Stimulated activated CD4-positive, alpha-beta T cell treated with anti-CD3 and anti-CD28 coated beads, Interleukin-4, amount 100 ng/mL, for 24 hours (primary cell): ENCODE measurements at regions not wholly inside any gene's neighbourhood (a gene's known extent, or its start where the extent isn't known, plus 50 kb on each side); places are given as distances from the start of the nearest gene placed in this dataset.

Experiments
- DNase-seq: peaks from one replicate; pipeline ENCODE4 v3.0.0-alpha.2; 2020

GRCh38 chr9:86893811-86894490 is 53.4 kb downstream of the GAS1 start:
- DNase-seq, result no peak

- DNase-seq, result no peak
Observed at GRCh38 chr9:86892576-86892975, 54.7 kb downstream of the GAS1 start.

- no peak for DNase-seq
Observed at GRCh38 chr9:86891886-86892437, 55.3 kb downstream of the GAS1 start.

- DNase-seq, result no peak
Observed at GRCh38 chr9:86891091-86891490, 56.2 kb downstream of the GAS1 start.

DNA sequence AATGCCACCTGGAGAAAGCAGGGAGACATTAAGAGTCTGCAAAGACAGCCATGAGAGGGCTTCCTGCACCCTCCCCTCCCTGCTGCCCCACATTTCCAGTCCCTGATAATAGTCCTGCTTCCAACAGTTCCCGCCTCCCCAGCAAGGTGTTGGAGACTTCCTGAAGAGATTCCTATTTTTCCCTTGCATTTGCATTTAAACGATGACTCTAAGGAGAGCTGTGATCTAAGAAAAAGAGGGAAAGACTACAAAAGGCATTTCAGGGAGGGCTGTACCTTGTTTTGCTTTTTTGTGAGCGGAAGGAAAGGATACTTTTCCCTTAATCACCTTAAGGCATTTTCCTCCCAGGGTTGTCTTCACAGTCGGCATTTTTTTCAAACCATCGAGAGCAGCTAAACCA is 62.1 kb downstream of the GAS1 start:
- no peak for DNase-seq

GRCh38 chr9:86876621-86877196 is 70.6 kb downstream of the GAS1 start:
- DNase-seq, result no peak

DNA sequence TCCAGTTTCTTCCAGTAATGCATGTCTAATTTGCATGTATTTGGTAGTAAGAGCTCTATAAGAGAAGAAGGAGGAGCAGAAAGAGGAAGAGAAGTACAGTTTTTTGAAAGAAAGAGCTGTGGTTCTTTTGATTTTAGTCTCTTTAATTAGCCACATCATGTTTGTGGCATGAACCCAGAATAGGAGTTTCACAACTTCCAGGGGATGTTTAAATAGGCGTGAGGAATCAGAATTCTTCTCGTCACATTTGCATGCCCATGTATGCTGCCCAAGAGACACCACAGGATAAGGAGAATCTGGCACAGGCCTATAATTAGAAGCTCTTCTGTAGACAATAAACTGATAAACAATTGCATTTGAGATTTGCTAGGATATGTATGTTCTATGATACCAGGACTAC is 78.7 kb downstream of the GAS1 start:
- no peak for DNase-seq

DNA sequence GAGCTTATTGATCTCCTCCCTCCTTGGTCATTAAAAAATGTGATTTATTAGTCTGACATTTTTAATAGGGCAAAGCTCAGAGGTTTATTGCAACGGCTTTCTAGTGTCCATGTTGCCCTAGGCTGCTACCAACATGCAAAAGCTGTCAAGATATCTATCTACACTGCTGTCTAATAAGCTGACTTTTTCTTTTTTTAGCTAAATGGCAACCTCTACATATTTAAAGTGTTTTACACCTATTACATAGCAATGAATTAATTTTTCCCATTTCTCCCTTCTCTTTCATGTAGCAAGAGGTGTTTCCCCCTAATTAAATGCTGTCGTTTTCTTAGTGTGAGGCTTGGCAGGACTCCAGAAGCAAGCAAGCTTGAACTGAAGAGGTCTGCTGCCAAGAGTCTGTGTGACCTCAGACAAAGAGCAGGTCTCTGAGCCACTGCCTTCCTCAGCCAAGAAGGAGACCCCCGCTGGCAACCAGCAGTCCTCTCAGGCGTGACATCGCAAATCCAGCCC is 79.4 kb downstream of the GAS1 start:
- DNase-seq, result no peak

DNA sequence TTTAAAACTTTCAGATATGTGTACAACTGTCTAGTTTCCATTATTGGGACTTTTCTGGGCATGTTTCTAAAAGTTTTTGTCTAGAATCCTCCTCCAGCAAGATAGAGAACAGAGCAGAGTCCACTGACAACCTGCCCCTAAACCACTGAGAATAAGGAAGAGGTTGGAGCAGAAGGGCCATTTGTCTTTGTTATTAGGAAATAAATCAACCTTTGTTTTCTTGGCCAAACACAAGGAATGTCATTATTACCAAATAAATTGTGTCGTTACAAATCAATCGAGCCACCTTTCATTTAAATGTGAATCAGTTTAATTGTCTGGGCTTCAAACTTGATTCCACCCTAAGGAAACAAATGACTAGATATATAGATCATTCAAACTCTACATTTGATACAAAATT is 81.4 kb downstream of the GAS1 start:
- DNase-seq, result no peak

GRCh38 chr9:86860006-86860405 is 87.3 kb downstream of the GAS1 start:
- DNase-seq, result no peak

- no peak for DNase-seq
Observed at GRCh38 chr9:86859056-86859455, 88.2 kb downstream of the GAS1 start.

GRCh38 chr9:86858009-86858408 is 89.3 kb downstream of the GAS1 start:
- DNase-seq, result no peak

DNA sequence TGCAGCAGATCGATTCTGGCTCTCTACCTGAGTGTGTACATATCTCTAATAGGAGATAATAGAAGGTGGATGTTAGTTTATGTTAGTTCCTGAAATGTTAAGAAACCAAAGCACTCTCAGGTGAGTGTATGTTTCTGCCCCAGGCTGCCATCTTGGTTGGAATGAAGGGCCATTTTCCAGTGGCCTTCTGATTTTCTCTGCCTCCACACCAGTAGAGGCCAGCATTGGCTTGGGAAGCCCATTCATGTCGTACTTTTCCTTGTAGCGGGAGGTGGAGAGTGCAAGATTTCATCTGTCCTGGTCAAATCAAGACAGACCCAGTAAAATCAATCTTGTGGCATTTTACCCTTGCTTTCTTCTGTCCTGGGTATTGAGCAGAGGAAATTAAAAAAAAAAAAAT is 91.0 kb downstream of the GAS1 start:
- DNase-seq, result no peak

- no peak for DNase-seq
Observed at GRCh38 chr9:86854898-86855523, 92.3 kb downstream of the GAS1 start.

DNA sequence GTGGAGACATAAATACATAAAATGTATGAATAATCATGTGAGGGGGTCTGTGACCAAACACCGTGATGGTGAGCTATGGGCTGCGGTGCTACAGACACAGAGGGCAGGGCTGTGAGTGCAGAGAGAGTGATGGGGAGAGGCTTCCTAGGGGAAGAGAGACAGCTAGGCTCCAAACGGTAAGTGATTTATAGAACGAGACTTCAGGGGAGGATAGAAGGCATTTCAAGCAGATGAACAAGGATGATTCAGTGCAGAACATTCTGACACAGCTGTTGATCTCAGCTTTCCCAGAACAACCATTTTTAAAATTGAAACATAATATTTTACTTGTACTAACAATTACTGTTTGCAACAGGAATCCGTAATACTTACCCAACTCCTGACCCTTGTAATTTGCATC is 100.7 kb downstream of the GAS1 start:
- no peak for DNase-seq

DNA sequence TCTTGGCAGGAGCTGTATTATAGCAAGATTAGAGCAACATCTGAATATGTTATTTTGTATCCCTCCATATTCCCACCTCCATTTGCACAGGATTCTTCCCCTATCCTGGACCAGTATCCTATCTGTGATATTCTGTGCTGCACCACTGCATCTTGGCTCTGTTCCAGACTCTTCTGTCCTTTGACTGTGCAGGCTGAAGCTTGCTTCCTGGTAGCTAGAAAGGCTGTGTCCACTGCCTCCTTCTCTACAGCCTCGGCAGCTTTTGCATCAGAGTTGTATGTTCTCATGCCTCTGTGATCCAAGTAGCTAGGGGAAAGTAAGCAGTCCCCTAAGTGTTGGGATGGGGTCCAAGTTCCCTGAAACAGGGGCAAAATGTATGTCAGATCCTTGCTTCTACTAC is 104.1 kb downstream of the GAS1 start:
- DNase-seq, result no peak

GRCh38 chr9:86842573-86842972 is 104.7 kb downstream of the GAS1 start:
- no peak for DNase-seq

DNA sequence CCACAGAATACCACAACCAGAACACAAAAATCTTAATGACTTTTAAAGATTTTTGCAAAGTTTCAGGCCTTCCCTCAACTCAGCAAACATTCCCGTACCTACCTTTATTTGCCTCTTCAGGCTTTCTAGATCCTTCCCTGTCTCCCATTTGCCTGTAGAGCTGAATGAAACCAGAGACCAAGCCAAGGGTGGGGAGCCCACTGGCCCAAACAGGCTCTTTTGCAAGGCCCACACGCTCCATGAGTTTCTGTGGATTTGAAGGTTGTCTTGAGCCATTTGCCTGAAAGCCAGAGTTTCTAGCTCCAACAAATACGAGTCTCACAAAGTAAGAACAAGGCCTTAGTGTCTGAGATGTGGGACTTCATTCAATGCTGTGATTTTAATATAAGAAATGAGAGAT is 107.8 kb downstream of the GAS1 start:
- DNase-seq, result no peak

DNA sequence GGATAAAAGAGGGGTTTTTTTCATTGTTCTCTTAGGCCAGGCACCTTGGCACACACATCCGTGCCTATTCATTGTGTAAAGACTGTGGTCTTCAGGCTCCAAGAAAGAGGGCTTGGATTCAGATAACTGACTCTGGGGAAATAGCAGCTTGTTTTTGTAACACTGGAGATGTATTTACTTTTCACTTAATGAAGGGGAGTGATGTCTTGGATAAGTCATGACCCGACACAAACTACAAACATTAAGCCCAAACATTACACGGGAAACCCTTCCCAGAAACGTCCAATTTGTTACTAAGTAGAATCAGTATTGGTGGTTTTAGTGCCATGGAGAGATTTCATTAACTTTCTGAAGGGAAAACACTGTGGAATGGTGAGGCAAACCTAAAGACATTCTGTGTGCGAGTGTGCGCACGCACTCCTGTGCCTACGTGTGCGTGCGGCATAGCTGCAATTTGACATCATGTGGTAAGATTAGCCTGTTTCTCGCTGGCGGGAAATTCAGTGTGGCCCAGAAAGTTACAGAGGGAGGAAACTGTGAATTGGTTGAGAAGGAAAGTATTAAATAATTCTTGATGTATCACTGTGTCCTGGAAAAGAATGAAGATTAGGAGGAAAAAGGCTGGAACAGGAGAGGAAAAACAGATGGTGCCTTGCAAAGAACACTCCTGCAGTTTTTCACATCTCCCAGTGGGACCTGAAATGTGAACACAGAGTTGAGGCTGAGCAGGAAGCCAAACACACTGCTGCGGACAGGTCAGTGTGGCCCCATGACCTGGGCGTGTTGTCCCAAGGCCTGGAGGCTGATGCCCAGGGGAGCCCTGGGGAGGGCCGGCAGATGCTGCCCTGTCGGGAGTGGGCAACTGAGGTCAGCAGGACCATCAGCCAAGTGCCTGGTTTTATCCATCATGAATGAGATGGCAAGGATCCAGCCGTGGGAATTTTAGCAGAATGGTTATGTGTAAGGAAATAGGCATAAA is 108.5 kb downstream of the GAS1 start:
- DNase-seq, result no peak

GRCh38 chr9:86837345-86837744 is 110.0 kb downstream of the GAS1 start:
- no peak for DNase-seq

DNA sequence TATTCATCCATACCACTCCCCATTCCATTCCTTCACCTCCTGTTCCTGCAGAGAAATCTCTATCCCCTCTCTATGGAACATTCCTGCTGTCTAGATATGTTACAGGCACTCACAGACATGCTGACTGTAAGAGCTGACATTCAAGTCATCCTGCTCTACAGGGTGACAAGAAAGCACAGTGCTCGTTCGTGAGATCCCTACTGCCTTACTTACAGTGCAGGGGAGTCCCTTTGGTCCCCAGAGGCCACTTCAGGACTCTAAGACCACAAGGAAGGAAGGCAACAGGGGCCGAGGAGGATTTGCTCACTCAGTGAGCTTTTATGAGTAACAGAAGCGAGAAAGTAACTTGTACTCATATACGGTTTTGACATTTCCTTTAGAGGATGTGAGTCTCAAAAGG is 110.5 kb downstream of the GAS1 start:
- no peak for DNase-seq

DNA sequence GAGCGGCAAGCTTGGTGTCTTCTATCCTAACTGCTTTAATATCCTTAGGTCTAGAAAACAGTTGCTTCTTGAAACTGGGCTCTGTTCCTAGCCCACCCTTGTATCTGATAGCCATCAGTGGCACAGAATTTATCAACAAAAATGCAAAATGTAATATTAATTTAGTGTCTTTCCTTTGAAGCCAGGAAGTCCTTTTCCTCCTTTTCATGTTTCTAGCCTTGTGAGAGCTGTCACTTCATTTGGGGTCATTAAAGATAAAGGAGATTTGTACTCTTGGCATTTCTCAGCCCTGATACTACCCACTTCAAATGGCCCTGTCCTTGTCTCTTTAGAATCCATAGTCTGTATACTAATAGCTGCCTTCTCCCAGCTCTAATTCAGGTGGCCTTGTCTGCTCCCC is 111.0 kb downstream of the GAS1 start:
- DNase-seq, result no peak

GRCh38 chr9:86830356-86830755 is 117.0 kb downstream of the GAS1 start:
- no peak for DNase-seq
